ENCODE measurements at regions not wholly inside any gene's neighbourhood (a gene's known extent, or its start where the extent isn't known, plus 50 kb on each side); places are given as distances from the start of the nearest gene placed in this dataset.

DNA sequence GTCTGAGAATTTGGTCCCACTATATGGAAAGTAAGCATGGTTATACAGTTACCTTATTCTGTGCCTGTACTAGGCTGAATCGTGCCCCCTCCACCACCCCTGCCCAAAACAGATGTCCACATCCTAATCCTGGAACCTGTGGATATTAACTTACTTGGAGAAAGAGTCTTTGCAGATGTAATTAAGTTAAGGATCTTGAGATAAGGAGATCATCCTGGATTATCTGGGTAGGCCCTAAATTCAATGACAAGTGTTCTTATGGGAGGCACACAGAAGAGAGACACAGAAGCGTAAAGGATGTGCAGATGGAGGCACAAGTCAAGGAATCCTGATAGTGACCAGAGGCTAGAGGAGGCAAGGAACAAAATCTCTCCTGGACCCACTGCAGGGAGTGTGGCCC, 116.7 kb upstream of the MAN1A1 start:
- TF ChIP-seq, protein P1, sequence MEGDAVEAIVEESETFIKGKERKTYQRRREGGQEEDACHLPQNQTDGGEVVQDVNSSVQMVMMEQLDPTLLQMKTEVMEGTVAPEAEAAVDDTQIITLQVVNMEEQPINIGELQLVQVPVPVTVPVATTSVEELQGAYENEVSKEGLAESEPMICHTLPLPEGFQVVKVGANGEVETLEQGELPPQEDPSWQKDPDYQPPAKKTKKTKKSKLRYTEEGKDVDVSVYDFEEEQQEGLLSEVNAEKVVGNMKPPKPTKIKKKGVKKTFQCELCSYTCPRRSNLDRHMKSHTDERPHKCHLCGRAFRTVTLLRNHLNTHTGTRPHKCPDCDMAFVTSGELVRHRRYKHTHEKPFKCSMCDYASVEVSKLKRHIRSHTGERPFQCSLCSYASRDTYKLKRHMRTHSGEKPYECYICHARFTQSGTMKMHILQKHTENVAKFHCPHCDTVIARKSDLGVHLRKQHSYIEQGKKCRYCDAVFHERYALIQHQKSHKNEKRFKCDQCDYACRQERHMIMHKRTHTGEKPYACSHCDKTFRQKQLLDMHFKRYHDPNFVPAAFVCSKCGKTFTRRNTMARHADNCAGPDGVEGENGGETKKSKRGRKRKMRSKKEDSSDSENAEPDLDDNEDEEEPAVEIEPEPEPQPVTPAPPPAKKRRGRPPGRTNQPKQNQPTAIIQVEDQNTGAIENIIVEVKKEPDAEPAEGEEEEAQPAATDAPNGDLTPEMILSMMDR (IDR thresholded peaks at IDR 0.05; ENCODE audit: poor library complexity, severe bottlenecking) = no peak
- TF ChIP-seq, protein P2, sequence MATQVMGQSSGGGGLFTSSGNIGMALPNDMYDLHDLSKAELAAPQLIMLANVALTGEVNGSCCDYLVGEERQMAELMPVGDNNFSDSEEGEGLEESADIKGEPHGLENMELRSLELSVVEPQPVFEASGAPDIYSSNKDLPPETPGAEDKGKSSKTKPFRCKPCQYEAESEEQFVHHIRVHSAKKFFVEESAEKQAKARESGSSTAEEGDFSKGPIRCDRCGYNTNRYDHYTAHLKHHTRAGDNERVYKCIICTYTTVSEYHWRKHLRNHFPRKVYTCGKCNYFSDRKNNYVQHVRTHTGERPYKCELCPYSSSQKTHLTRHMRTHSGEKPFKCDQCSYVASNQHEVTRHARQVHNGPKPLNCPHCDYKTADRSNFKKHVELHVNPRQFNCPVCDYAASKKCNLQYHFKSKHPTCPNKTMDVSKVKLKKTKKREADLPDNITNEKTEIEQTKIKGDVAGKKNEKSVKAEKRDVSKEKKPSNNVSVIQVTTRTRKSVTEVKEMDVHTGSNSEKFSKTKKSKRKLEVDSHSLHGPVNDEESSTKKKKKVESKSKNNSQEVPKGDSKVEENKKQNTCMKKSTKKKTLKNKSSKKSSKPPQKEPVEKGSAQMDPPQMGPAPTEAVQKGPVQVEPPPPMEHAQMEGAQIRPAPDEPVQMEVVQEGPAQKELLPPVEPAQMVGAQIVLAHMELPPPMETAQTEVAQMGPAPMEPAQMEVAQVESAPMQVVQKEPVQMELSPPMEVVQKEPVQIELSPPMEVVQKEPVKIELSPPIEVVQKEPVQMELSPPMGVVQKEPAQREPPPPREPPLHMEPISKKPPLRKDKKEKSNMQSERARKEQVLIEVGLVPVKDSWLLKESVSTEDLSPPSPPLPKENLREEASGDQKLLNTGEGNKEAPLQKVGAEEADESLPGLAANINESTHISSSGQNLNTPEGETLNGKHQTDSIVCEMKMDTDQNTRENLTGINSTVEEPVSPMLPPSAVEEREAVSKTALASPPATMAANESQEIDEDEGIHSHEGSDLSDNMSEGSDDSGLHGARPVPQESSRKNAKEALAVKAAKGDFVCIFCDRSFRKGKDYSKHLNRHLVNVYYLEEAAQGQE (IDR thresholded peaks at IDR 0.05; ENCODE audit: borderline replicate concordance) = no peak
- no peak for TF ChIP-seq SMC3 (conservative IDR thresholded peaks at IDR 0.05; ENCODE audit: poor library complexity)
- no peak for TF ChIP-seq EZH2 (IDR thresholded peaks at IDR 0.05; ENCODE audit: borderline replicate concordance, insufficient read depth, low read length, poor library complexity, severe bottlenecking)
- TF ChIP-seq TAF1 (IDR thresholded peaks at IDR 0.05; ENCODE audit: low read depth) = no peak
- no peak for TF ChIP-seq RAD21 (conservative IDR thresholded peaks at IDR 0.05)

All from neural cell (in vitro differentiated cells).